LoVo (cell line): ENCODE measurements at regions not wholly inside any gene's neighbourhood (a gene's known extent, or its start where the extent isn't known, plus 50 kb on each side); places are given as distances from the start of the nearest gene placed in this dataset.
"Not testable (repeated sequence)": the region's sequence is repeated elsewhere in the genome, so short reads cannot be mapped to it uniquely, and the experiment has no call there.

Source experiments
- DNase-seq: peaks from one replicate; pipeline ENCODE4 v3.0.0-alpha.2; 2016; ENCODE audit warnings: low spot score

- no peak for DNase-seq
Observed at GRCh38 chr16:5979905-5980550, 882.4 kb upstream of the EEF2KMT start.

DNA sequence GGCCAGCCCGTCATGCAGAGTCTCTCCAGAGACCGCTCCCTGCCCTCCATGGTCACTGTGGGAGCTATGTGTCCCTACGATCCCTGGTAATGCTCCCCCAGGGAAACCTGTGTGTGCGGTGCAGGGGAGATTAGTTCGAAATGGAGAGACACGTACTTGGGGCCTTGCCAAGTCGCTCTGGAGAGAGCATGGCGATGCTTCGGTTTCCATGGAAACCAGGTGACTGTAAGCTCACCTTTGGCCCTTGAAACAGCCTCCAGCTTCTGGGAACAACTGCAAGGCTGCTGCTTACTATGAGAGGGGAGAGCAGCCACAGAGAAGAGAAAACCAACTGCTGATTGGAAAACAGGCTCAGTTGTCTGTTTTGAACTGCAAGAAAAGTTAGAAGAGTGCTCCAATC, 879.7 kb upstream of the EEF2KMT start:
- no peak for DNase-seq

- no peak for DNase-seq
Observed at GRCh38 chr16:5972747-5973146, 875.2 kb upstream of the EEF2KMT start.

DNA sequence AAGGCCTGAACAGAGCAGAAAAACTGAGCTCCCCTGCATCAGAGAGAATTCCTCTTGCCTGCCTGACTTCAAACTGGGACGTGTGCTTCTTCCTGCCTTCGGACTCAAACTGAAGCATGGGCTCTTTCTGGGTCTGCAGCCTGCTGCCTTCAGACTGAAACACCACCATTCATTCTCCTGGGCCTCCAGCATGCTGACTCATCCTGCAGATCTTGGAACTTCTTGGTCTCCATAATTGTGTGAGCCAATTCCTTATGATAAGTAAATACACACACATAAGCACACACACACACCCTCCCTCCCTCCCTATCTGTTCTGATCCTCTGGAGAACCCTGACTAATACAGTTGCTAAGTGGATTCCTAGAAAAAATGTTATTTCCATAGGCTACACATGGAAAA, 874.3 kb upstream of the EEF2KMT start:
- no peak for DNase-seq

- no peak for DNase-seq
Observed at GRCh38 chr16:5971106-5971505, 873.5 kb upstream of the EEF2KMT start.

GRCh38 chr16:5966004-5966403, 868.4 kb upstream of the EEF2KMT start:
- DNase-seq = no peak

- DNase-seq = no peak
Observed at GRCh38 chr16:5965321-5965720, 867.7 kb upstream of the EEF2KMT start.

GRCh38 chr16:5951486-5951885, 853.9 kb upstream of the EEF2KMT start:
- no peak for DNase-seq

DNA sequence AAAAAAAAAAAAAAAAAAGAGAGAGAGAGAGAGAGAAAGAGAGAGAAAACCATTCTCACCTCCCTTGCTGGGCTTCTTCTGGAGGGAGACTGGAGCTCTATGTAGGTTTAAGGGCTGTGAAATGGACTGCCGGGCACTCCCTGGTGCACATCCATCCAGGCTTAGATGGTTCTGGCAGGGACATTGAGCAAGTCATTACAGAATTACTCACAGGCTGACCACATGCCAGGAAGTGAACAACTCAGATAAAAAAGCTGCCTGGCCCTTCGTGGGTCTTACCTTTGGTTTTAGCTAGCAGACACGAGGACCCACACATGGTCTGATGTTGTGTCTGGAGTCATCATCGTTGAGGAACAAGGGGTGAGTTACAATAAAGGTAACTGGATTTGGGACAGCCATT, 847.4 kb upstream of the EEF2KMT start:
- no peak for DNase-seq

GRCh38 chr16:5938607-5939006, 841.0 kb upstream of the EEF2KMT start:
- no peak for DNase-seq

DNA sequence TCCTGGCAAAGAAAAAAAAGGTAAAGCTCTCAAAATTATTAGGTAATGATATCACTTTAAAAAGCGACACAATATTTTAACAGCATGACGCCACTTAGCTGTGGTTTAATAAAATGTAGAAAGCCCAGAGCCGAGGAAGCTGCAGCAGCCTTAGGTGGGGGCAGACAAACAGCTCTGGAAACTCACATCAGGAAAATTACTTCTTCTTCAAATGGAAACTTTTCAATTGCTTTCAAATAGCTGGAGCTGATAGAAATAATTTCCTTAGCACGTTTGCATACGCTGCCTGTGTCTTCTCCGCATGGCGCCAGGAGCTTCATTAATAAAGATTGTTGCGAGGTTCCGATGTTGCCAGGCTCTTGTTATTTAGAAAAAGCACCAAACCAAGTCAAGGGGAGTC, 835.3 kb upstream of the EEF2KMT start:
- no peak for DNase-seq

- no peak for DNase-seq
Observed at GRCh38 chr16:5928476-5929065, 831.0 kb upstream of the EEF2KMT start.

DNA sequence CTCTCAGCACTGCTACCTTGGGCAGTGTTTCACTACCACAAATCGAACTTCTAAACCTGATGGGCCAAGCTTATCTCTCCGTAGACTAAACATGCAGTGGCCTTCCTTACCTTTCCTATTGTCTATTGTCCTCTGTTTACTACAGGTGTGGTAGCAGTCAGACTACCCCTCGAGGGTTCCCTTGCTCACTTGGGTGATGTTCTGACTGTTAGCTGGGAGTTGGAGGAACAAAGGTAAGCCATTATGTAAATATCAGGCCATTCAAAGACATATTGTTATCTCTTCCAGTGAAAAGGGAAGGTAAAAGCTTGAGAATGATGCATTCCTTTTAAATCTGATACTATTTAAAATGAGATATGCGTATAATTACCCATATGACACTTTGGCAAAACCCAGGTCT, 828.3 kb upstream of the EEF2KMT start:
- no peak for DNase-seq

GRCh38 chr16:5922686-5923085, 825.1 kb upstream of the EEF2KMT start:
- no peak for DNase-seq

DNA sequence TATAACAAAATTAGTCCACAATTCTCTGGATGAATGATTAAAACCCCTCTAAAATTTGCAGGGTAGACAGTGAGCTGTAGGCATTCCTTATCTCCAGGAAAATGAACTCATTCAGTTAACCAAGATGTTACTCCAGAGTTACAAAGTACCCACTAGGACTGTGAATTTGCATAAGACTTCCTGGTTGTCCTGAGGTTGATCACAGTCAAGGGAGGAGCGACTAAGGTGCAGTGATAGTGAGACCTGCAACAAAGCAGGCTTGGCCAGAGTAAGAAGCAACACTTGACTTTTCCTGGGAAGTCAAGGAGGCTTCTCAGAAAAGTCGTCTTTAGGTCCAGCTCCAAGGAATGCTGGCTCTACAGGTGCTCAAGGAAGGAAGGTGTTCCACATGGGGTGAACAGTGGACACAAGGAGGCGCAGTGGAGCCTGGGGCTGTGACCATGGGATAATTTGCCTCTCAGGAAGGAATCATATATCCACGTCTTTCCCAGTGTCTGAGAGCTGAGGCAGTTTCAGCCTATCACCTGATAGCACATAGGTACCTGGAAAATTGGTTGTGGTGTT, 821.1 kb upstream of the EEF2KMT start:
- DNase-seq = no peak

GRCh38 chr16:5917436-5918195, 820.0 kb upstream of the EEF2KMT start:
- no peak for DNase-seq

- DNase-seq = no peak
Observed at GRCh38 chr16:5916711-5917191, 819.2 kb upstream of the EEF2KMT start.

GRCh38 chr16:5911241-5911640, 813.6 kb upstream of the EEF2KMT start:
- DNase-seq = no peak

- DNase-seq = not testable (repeated sequence)
Observed at GRCh38 chr16:5909556-5909955, 812.0 kb upstream of the EEF2KMT start.

DNA sequence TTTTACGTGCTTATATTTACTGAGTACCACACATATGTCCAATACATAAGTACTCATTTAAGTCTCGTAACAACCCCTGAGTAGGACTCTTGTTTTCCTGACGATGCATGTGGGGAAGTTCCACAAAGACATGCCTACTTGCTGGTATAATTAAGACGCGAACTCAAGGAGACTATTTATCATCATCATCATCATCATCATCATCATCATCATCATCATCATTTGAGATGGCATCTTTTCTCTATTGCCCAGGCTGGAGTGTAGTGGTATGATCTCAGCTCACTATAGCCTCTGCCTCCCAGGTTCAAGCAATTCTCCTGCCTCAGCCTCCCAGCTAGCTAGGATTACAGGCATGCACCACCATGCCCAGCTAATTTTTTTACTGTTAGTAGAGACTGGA, 809.9 kb upstream of the EEF2KMT start:
- no peak for DNase-seq

DNA sequence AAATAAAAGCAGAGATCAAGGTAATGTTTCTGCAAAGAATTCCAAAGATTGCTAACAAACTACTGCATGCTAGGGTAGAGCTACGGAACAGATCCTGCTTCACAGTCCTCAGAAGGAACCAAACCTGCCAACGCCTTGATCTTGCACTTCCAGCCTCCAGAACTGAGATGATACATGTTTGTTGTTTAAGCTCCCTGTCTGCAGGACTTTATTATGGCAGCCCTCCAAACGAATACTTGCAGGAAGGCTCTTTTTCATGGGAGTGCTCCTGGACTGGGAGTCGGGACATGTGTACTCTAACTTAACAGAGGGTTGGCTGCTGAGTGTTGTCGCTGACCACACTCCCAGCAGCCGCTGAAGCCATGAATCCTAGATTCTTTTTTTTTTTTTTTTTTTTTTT, 808.8 kb upstream of the EEF2KMT start:
- no peak for DNase-seq

- no peak for DNase-seq
Observed at GRCh38 chr16:5905935-5906334, 808.3 kb upstream of the EEF2KMT start.

GRCh38 chr16:5903832-5904231, 806.2 kb upstream of the EEF2KMT start:
- no peak for DNase-seq
